Thyroid gland (tissue), 4 donors: ENCODE measurements at regions not wholly inside any gene's neighbourhood (a gene's known extent, or its start where the extent isn't known, plus 50 kb on each side); places are given as distances from the start of the nearest gene placed in this dataset.

Source experiments
- CTCF ChIP-seq, 6 experiments: fragments of 200-600 bp in 3 of 6; fragments of 450-650 bp in 3 of 6; sonication (generic) in 3 of 6; IDR thresholded peaks; one replicate each; pipeline ENCODE4 v1.5.1; 2016 to 2019; ENCODE audit warnings: antibody characterized with exemption in 6 of 6, mild to moderate bottlenecking in 2 of 6, inconsistent platforms in 1 of 6, moderate library complexity in 1 of 6
- POLR2A ChIP-seq, 2 donors: fragments of 450-650 bp; IDR thresholded peaks; one replicate each; pipeline ENCODE4 v1.6.1; 2017; ENCODE audit warnings: antibody characterized with exemption in 2 of 2, mild to moderate bottlenecking in 2 of 2, moderate library complexity in 1 of 2

- TF ChIP-seq CTCF (IDR thresholded peaks at IDR 0.05) = no peak
- TF ChIP-seq POLR2A (IDR thresholded peaks at IDR 0.05) = no peak
Observed at GRCh38 chr7:94311515-94311914, 83.2 kb upstream of the COL1A2 start.
